ENCODE measurements at regions not wholly inside any gene's neighbourhood (a gene's known extent, or its start where the extent isn't known, plus 50 kb on each side); places are given as distances from the start of the nearest gene placed in this dataset.

- TF ChIP-seq CTCF (IDR thresholded peaks at IDR 0.05) = no peak
- TF ChIP-seq POLR2A (IDR thresholded peaks at IDR 0.05) = no peak
Measured at GRCh38 chr1:80925130-80925805, 875.5 kb upstream of the ADGRL2 start.

Data from right lobe of liver (tissue), 4 donors.